ENCODE measurements at regions not wholly inside any gene's neighbourhood (a gene's known extent, or its start where the extent isn't known, plus 50 kb on each side); places are given as distances from the start of the nearest gene placed in this dataset.

GRCh38 chr13:111597191-111597611 lies 276.8 kb downstream of the TEX29 start:
- ChIA-PET CTCF (no interaction called here), POLR2A (interaction anchor here (0.7 kb wide), 1 partner anchor 12 kb away, joined by 3 read pairs; no protein-coding TSS in a partner anchor)
- TF ChIP-seq CTCF (IDR thresholded peaks at IDR 0.05) = no peak
- H3K36me3 Mint-ChIP-seq (ENCODE audit: low read depth) = no peaks in the 10 kb centered on the region
- Histone ChIP-seq H3K36me3 (ENCODE audit: insufficient read depth, low read length) (no peaks in the 10 kb centered on the region), H3K9me3 (ENCODE audit: control insufficient read depth in 1 of 2, insufficient read depth in 1 of 2, low read length in 2 of 2) (peaks cover 0 to 14% of the 10 kb centered on the region in 2 experiments), H3K27ac (ENCODE audit: low read depth in 1 of 2, low read length in 2 of 2) (no peak overlapping the region), H3K4me1 (ENCODE audit: insufficient read depth, low read length) (no peaks in the 10 kb centered on the region), H3K27me3 (ENCODE audit: control insufficient read depth in 1 of 2, insufficient read depth in 2 of 2, low read length in 2 of 2) (no peaks in the 10 kb centered on the region), H3K4me3 (ENCODE audit: low read length) (no peak overlapping the region)
- no peaks in the 10 kb centered on the region for H3K9me3 Mint-ChIP-seq
- no peak for DNase-seq
- H3K4me3 Mint-ChIP-seq = no peak overlapping the region
- H3K27ac Mint-ChIP-seq = no peak overlapping the region
- intact Hi-C loops (cut with DNase I, micrococcal nuclease) = no loop called here
- ATAC-seq (ENCODE audit: poor library complexity) = no peak
- peaks cover 13% of the 10 kb centered on the region for H3K27me3 Mint-ChIP-seq
- no peaks in the 10 kb centered on the region for H3K4me1 Mint-ChIP-seq (ENCODE audit: low read depth)

- ChIA-PET POLR2A (interaction anchor here (0.7 kb wide), 1 partner anchor 12 kb away, joined by 3 read pairs; no protein-coding TSS in a partner anchor), CTCF (no interaction called here)
- H3K4me3 Mint-ChIP-seq = no peak overlapping the region
- no peaks in the 10 kb centered on the region for H3K36me3 ChIP-seq (ENCODE audit: insufficient read depth, low read length)
- no peak for ATAC-seq (ENCODE audit: poor library complexity)
- peaks cover 0 to 14% of the 10 kb centered on the region in 2 experiments for H3K9me3 ChIP-seq (ENCODE audit: control insufficient read depth in 1 of 2, insufficient read depth in 1 of 2, low read length in 2 of 2)
- H3K9me3 Mint-ChIP-seq = no peaks in the 10 kb centered on the region
- H3K36me3 Mint-ChIP-seq (ENCODE audit: low read depth) = no peaks in the 10 kb centered on the region
- H3K27me3 ChIP-seq (ENCODE audit: control insufficient read depth in 1 of 2, insufficient read depth in 2 of 2, low read length in 2 of 2) = no peaks in the 10 kb centered on the region
- no peaks in the 10 kb centered on the region for H3K4me1 Mint-ChIP-seq (ENCODE audit: low read depth)
- peaks cover 13% of the 10 kb centered on the region for H3K27me3 Mint-ChIP-seq
- no peak overlapping the region for H3K27ac ChIP-seq (ENCODE audit: low read depth in 1 of 2, low read length in 2 of 2)
- H3K27ac Mint-ChIP-seq = no peak overlapping the region
- H3K4me1 ChIP-seq (ENCODE audit: insufficient read depth, low read length) = no peaks in the 10 kb centered on the region
- DNase-seq = no peak
- no peak overlapping the region for H3K4me3 ChIP-seq (ENCODE audit: low read length)
- no peak for TF ChIP-seq CTCF (IDR thresholded peaks at IDR 0.05)
- intact Hi-C loops (cut with DNase I, micrococcal nuclease) = no loop called here
Observed at GRCh38 chr13:111597618-111598017, 277.2 kb downstream of the TEX29 start.

- H3K27me3 ChIP-seq (ENCODE audit: control insufficient read depth in 1 of 2, insufficient read depth in 2 of 2, low read length in 2 of 2) = no peaks in the 10 kb centered on the region
- no peak overlapping the region for H3K4me3 ChIP-seq (ENCODE audit: low read length)
- ChIA-PET POLR2A (no interaction called here), CTCF (no interaction called here)
- no peaks in the 10 kb centered on the region for H3K9me3 Mint-ChIP-seq
- H3K36me3 Mint-ChIP-seq (ENCODE audit: low read depth) = no peaks in the 10 kb centered on the region
- no peaks in the 10 kb centered on the region for H3K36me3 ChIP-seq (ENCODE audit: insufficient read depth, low read length)
- no peak overlapping the region for H3K4me3 Mint-ChIP-seq
- intact Hi-C loops (cut with DNase I, micrococcal nuclease) = no loop called here
- H3K27ac Mint-ChIP-seq = no peak overlapping the region
- peaks cover 0 to 14% of the 10 kb centered on the region in 2 experiments for H3K9me3 ChIP-seq (ENCODE audit: control insufficient read depth in 1 of 2, insufficient read depth in 1 of 2, low read length in 2 of 2)
- ATAC-seq (ENCODE audit: poor library complexity) (no peak), DNase-seq (no peak)
- H3K27ac ChIP-seq (ENCODE audit: low read depth in 1 of 2, low read length in 2 of 2) = no peak overlapping the region
- no peaks in the 10 kb centered on the region for H3K4me1 Mint-ChIP-seq (ENCODE audit: low read depth)
- no peak for TF ChIP-seq CTCF (IDR thresholded peaks at IDR 0.05)
- no peaks in the 10 kb centered on the region for H3K4me1 ChIP-seq (ENCODE audit: insufficient read depth, low read length)
- H3K27me3 Mint-ChIP-seq = peaks cover 13% of the 10 kb centered on the region
Observed at GRCh38 chr13:111598747-111599146, 278.3 kb downstream of the TEX29 start.

Data from CD4-positive, alpha-beta T cell (primary cell).